B cell (primary cell): ENCODE measurements at regions not wholly inside any gene's neighbourhood (a gene's known extent, or its start where the extent isn't known, plus 50 kb on each side); places are given as distances from the start of the nearest gene placed in this dataset.

Experiments used
- ATAC-seq: fragments of 200-7000 bp; cut with Tn5 transposase; one replicate; pipeline ENCODE4 v1.10.0; 2021; ENCODE audit warnings: low read depth, mild to moderate bottlenecking, moderate number of reproducible peaks, moderate library complexity
- CTCF ChIA-PET: fragments of 350-600 bp; sonication (Branson Sonifier 250); formaldehyde crosslinking; loops from one replicate; lab custom pipeline; 2021; ENCODE audit warnings: antibody characterized with exemption, inconsistent platforms; lab: Charles Lee
- POLR2A ChIA-PET: fragments of 350-600 bp; sonication (Branson Sonifier 250); formaldehyde crosslinking; loops from one replicate; lab custom pipeline; 2021; ENCODE audit warnings: antibody characterized with exemption; lab: Charles Lee
- DNase-seq: peaks from one replicate; pipeline ENCODE4 v3.0.0; 2013
- H2AFZ ChIP-seq: 2 replicates; pipeline ENCODE4 v1.6.1; 2012; ENCODE audit warnings: mild to moderate bottlenecking, low read depth, low read length; ENCODE audit not compliant: insufficient read depth, poor library complexity, severe bottlenecking
- H3K27ac ChIP-seq, 2 donors: 1 replicate in 1 of 2; 2 replicates in 1 of 2; pipeline ENCODE4 v1.5.1; 2012 to 2013; ENCODE audit warnings: low read length in 2 of 2, mild to moderate bottlenecking in 2 of 2, moderate library complexity in 1 of 2
- H3K27me3 ChIP-seq, 4 experiments: fragments of 200-600 bp in 1 of 4; sonication (generic) in 1 of 4; replicated peaks in 1 of 4; 1 replicate in 2 of 4; 2 replicates in 2 of 4; pipeline versions ENCODE4 v1.6.1 to v1.7.0; 2013 to 2016; ENCODE audit warnings: low read length in 3 of 4, mild to moderate bottlenecking in 2 of 4, mixed read lengths in 1 of 4, moderate library complexity in 1 of 4; ENCODE audit not compliant: insufficient read depth in 4 of 4, control insufficient read depth in 3 of 4; ENCODE audit errors: control extremely low read depth in 1 of 4
- H3K36me3 ChIP-seq, 2 experiments: replicated peaks in 1 of 2; 1 replicate in 1 of 2; 2 replicates in 1 of 2; pipeline versions ENCODE4 v1.6.1 to v1.7.1; 2013; ENCODE audit warnings: low read length in 1 of 2; ENCODE audit not compliant: insufficient read depth in 2 of 2, control insufficient read depth in 1 of 2; ENCODE audit errors: control extremely low read depth in 1 of 2, extremely low read depth in 1 of 2
- H3K4me1 ChIP-seq, 2 donors: fragments of 200-600 bp in 1 of 2; sonication (generic) in 1 of 2; 1 replicate in 1 of 2; 2 replicates in 1 of 2; pipeline versions ENCODE4 v1.5.1 to v1.6.1; 2013 to 2017; ENCODE audit warnings: low read length in 2 of 2; ENCODE audit not compliant: control insufficient read depth in 2 of 2, insufficient read depth in 2 of 2
- H3K4me2 ChIP-seq: replicated peaks from 2 replicates; pipeline ENCODE3; 2012; ENCODE audit warnings: mild to moderate bottlenecking, low read depth, low read length; ENCODE audit not compliant: poor library complexity, severe bottlenecking
- H3K4me3 ChIP-seq, 5 experiments: fragments of 200-600 bp in 1 of 5; sonication (generic) in 1 of 5; 1 replicate in 3 of 5; 2 replicates in 2 of 5; pipeline versions ENCODE4 v1.5.1 to v1.7.0; 2011 to 2016; ENCODE audit warnings: low read length in 4 of 5, mild to moderate bottlenecking in 4 of 5, low read depth in 2 of 5, control low read depth in 1 of 5, moderate library complexity in 1 of 5; ENCODE audit not compliant: insufficient read depth in 1 of 5; ENCODE audit errors: control extremely low read depth in 1 of 5, extremely low read depth in 1 of 5
- H3K79me2 ChIP-seq: fragments of 200-600 bp; sonication (generic); one replicate; pipeline ENCODE4 v1.6.0; 2016; ENCODE audit warnings: low read length; ENCODE audit not compliant: control insufficient read depth, insufficient read depth
- H3K9ac ChIP-seq: fragments of 200-600 bp; sonication (generic); 2 replicates; pipeline ENCODE4 v1.6.1; 2017; ENCODE audit warnings: mild to moderate bottlenecking, low read length, moderate library complexity
- H3K9me3 ChIP-seq, 3 donors: one replicate each; pipeline versions ENCODE4 v1.6.1 to v1.7.1; 2013; ENCODE audit warnings: low read length in 2 of 3; ENCODE audit not compliant: control insufficient read depth in 2 of 3, insufficient read depth in 1 of 3; ENCODE audit errors: control extremely low read depth in 1 of 3
- H4K20me1 ChIP-seq: 2 replicates; pipeline ENCODE4 v1.6.0; 2012; ENCODE audit warnings: mild to moderate bottlenecking, low read length; ENCODE audit not compliant: insufficient read depth, control insufficient read depth, poor library complexity, severe bottlenecking
- H3K27ac Mint-ChIP-seq: one replicate; pipeline ENCODE4 v1.8.0; 2021; ENCODE audit warnings: mixed read lengths
- H3K27me3 Mint-ChIP-seq: one replicate; pipeline ENCODE4 v1.8.0; 2021; ENCODE audit warnings: mixed read lengths
- H3K4me1 Mint-ChIP-seq: one replicate; pipeline ENCODE4 v1.8.0; 2021; ENCODE audit warnings: mixed read lengths
- H3K4me3 Mint-ChIP-seq: one replicate; pipeline ENCODE4 v1.8.0; 2021; ENCODE audit warnings: mixed read lengths
- H3K9me3 Mint-ChIP-seq: one replicate; pipeline ENCODE4 v1.8.0; 2022; ENCODE audit warnings: mixed read lengths; ENCODE audit not compliant: insufficient read depth
- CTCF ChIP-seq: fragments of 200-600 bp; IDR thresholded peaks from one replicate; pipeline ENCODE4 v1.8.0; 2022; ENCODE audit warnings: antibody characterized with exemption, mild to moderate bottlenecking
- EZH2 ChIP-seq: IDR thresholded peaks from 2 replicates; pipeline ENCODE4 v1.6.1; 2012; ENCODE audit warnings: borderline replicate concordance, low read depth, mild to moderate bottlenecking, moderate library complexity, low read length; ENCODE audit not compliant: insufficient read depth, poor library complexity, severe bottlenecking
- WGBS: methylation state at CpG from one replicate; pipeline ENCODE4 v1.1.5; 2013; ENCODE audit warnings: missing lambda C conversion rate; ENCODE audit not compliant: insufficient coverage; 5-methylcytosine and 5-hydroxymethylcytosine counted together
- intact Hi-C: fragments of 100-400 bp; cut with micrococcal nuclease; formaldehyde crosslinking; loops from one replicate; pipeline ENCODE4 v1.10.0; 2022

GRCh38 chr17:15048933-15049794 is 216.0 kb downstream of the PMP22 start:
- H3K36me3 ChIP-seq = no peaks in the 10 kb centered on the region
- DNase-seq = no peak
- Mint-ChIP-seq H3K27ac (no peak overlapping the region), H3K27me3 (peaks cover 26% of the 10 kb centered on the region), H3K4me1 (no peaks in the 10 kb centered on the region), H3K9me3 (no peaks in the 10 kb centered on the region), H3K4me3 (no peak overlapping the region)
- no peak overlapping the region for H3K4me3 ChIP-seq
- no peak overlapping the region for H3K4me2 ChIP-seq
- intact Hi-C loops = no loop called here
- no peak overlapping the region for H2AFZ ChIP-seq
- H3K27ac ChIP-seq = no peak overlapping the region
- H3K79me2 ChIP-seq = no peaks in the 10 kb centered on the region
- ChIA-PET CTCF (no interaction called here), POLR2A (no interaction called here)
- H3K4me1 ChIP-seq = no peaks in the 10 kb centered on the region
- no peaks in the 10 kb centered on the region for H4K20me1 ChIP-seq
- peaks cover 0 to 1% (median 0%) of the 10 kb centered on the region in 3 donors for H3K9me3 ChIP-seq
- 73% methylated on average over 4 of the region's 6 CpGs for WGBS
- TF ChIP-seq CTCF (no peak), EZH2 (no peak)
- no peak for ATAC-seq
- H3K9ac ChIP-seq = no peak overlapping the region
- no peaks in the 10 kb centered on the region for H3K27me3 ChIP-seq

GRCh38 chr17:15048381-15048780 is 216.7 kb downstream of the PMP22 start:
- no peak overlapping the region for H3K4me2 ChIP-seq
- no peak for DNase-seq
- no peak for ATAC-seq
- H3K4me3 ChIP-seq = no peak overlapping the region
- no peak overlapping the region for H3K9ac ChIP-seq
- peaks cover 0 to under 1% (median 0%) of the 10 kb centered on the region in 3 donors for H3K9me3 ChIP-seq
- no peaks in the 10 kb centered on the region for H3K79me2 ChIP-seq
- ChIA-PET CTCF (no interaction called here), POLR2A (no interaction called here)
- Mint-ChIP-seq H3K9me3 (no peaks in the 10 kb centered on the region), H3K27ac (no peak overlapping the region), H3K4me3 (no peak overlapping the region), H3K4me1 (no peaks in the 10 kb centered on the region), H3K27me3 (peaks cover 25% of the 10 kb centered on the region)
- no peaks in the 10 kb centered on the region for H4K20me1 ChIP-seq
- WGBS = no CpG with 5 or more reads among the region's 2 CpGs
- no peak overlapping the region for H2AFZ ChIP-seq
- H3K4me1 ChIP-seq = no peaks in the 10 kb centered on the region
- intact Hi-C loops = no loop called here
- no peak overlapping the region for H3K27ac ChIP-seq
- no peak for TF ChIP-seq EZH2
- TF ChIP-seq CTCF = no peak
- no peaks in the 10 kb centered on the region for H3K27me3 ChIP-seq
- H3K36me3 ChIP-seq = no peaks in the 10 kb centered on the region
